H4 (cell line): ENCODE measurements at regions not wholly inside any gene's neighbourhood (a gene's known extent, or its start where the extent isn't known, plus 50 kb on each side); places are given as distances from the start of the nearest gene placed in this dataset.

Source experiments
- DNase-seq: peaks from one replicate; pipeline ENCODE4 v3.0.0-alpha.2; 2015; ENCODE audit warnings: low spot score

DNA sequence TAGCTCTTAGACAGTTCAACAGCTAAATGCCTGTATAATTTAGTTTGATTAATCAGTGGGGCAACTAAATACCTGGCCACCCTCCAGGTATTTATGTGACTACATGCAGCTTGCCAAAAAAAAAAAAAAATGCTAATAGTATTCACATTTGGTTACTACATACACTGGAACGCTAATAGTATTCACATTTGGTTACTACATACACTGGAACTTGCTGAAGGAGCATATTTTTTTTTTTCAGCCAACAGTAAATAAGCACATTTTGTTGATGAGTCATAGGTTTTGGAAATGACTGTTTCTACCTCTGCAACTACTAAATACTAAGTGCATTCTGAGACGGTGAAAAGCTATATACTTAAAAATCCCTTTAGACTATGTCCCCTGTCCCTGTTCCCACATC, 1172.3 kb downstream of the LRFN5 start:
- DNase-seq, result peak; percentile 35

DNA sequence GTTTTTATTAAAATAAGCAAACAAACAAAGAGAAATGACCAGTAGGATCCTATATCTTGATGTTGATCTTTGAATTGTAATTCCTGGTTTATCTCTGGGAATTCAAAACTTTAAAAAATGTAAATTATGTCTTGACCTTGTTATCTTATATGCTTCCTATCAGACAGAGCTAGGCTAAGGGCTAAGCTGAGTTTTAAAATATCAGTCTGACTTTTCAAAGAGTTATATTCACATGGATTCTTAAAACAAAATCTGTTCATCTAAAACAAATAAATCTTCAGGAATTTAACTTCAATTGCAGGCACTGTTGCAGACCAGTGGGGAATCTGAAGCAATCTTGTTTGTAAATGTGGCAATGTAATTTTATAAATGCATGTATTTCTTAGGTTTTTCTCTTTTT, 1144.1 kb downstream of the LRFN5 start:
- DNase-seq, result no peak

DNA sequence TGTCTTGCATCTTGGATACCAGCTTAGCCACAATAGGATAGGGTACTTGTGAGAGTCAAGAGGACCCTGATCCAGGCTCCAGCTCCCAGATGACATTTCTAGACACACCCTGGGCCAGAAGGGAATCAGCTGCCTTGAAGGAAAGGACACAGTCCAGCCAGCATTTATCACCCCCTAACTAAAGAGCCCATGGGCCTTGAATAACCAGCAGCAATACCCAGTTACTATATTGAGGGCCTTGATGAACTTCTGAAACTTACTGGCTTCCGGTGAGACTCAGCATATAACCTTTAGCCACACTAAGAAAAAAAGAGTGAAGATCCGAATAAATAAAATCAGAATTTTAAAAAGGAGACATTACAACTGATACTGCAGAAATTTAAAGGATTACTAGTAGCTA, 1135.4 kb downstream of the LRFN5 start:
- DNase-seq, result no peak

DNA sequence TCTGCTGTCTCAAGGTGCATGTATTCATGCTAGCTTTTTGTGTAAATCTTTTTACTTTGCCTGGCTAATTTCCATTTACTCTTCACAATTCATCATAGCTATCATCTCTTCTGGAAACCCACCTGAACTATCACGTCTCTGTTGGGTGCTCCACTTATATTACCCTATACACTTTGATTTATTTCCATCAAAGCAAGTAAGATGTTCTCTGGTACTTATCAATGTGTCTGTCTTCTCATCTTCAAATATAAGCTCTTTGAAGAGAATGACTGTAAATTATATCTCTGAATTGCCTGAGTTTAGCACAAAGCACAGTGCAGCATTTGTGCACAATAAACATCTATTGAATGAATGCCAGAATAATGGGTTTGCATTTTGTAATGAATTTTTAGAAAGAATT, 1129.7 kb downstream of the LRFN5 start:
- no peak for DNase-seq

- DNase-seq, result no peak
These were observed 1127.4 kb downstream of the LRFN5 start for GRCh38 chr14:42734041-42734440.

GRCh38 chr14:42732005-42732404, 1125.3 kb downstream of the LRFN5 start:
- DNase-seq, result no peak

- DNase-seq, result no peak
These were observed 1124.8 kb downstream of the LRFN5 start for GRCh38 chr14:42731480-42731879.

DNA sequence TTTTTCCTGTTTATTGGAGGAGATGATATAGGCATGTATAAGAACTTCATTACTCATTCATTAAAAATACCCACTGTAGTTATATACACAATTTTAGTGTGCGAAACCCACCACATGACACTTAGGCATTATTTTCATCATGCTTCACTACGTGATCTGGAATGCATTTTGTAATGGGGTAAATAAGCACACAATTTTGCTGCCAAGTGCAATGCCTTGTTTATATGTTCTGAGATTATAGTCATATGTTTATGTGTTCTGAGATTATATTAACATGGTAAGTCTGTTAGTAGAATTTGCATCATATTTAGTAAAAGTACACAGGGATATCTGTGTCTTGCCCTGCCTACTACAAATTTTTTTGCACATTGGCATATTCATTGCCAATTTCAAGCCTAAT, 1123.0 kb downstream of the LRFN5 start:
- DNase-seq, result no peak

- DNase-seq, result no peak
These were observed 1112.7 kb downstream of the LRFN5 start for GRCh38 chr14:42719391-42719790.

DNA sequence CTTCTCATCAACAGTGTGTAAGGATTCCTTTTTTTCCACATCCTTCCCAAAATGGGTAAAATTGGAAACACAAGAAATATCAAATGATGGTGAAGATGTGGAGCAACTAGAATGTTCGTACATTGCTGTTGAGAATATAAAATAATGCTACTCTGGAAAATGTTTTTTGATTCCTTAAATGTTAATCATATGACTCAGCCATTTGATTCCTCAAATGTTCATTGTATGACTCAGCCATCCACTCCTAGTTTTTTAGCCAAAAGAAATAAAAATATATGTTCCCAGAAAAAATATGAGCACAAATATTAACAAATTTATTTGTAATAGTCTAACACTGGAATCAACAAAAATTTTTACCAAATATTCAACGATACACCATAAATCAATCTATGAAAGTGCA, 1108.6 kb downstream of the LRFN5 start:
- DNase-seq, result no peak

- no peak for DNase-seq
These were observed 1103.4 kb downstream of the LRFN5 start for GRCh38 chr14:42710071-42710470.

DNA sequence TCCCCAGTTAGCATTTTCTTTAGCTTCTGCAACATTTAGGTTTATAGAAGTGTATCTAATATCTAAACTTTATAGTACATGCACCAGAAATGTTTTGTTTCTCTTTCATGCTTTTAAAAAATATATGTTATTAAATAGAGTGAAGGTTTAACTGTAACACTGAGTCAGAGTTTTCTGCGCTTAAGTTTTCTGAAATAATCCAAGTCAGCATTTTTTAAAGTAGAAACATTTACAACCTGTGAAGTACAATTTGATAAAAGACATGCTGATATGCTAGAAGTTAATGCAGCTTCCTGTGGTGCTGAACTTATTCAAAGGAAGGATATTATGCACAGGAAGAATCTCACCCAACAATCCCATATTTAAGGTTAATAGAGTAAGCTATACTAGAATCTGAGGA, 1096.8 kb downstream of the LRFN5 start:
- no peak for DNase-seq

DNA sequence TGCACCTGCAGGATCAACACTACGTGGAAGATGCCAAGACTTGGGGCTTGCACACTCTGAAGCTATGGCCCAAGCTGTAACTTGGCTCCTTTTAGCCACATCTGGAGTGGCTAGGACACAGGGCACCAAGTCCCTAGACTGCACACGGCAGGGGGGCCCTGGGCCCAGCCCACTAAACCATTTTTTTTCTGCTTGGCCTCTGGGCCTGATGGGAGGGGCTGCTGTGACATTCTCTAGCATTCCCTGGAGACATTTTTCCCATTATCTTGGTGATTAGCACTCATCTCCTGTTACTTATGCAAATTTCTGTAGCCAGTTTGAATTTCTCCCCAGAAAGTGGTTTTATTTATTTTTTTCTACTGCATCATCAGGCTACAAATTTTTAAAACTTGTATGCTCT, 1080.7 kb downstream of the LRFN5 start:
- no peak for DNase-seq

- no peak for DNase-seq
These were observed 1077.0 kb downstream of the LRFN5 start for GRCh38 chr14:42683707-42684106.

GRCh38 chr14:42676636-42677035, 1070.0 kb downstream of the LRFN5 start:
- no peak for DNase-seq

DNA sequence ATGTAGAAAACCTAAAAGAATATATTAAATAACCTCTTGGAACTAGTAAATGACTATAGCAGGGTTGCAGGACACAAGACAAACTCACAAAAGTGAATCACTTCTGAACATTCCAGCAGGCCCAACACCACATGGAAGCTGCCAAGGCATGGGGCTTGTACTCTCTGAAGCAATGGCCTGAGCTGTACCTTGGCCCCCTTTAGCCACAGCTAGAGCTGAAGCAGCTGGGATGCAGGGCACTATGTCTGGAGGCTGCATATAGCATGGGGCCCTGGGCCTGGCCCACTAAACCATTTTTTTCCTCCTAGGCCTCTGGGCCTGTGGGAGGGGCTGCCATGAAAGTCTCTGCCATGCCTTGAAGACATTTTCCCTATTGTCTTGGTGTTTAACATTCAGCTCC, 1067.3 kb downstream of the LRFN5 start:
- DNase-seq, result no peak

- no peak for DNase-seq
These were observed 1065.0 kb downstream of the LRFN5 start for GRCh38 chr14:42671636-42672035.

DNA sequence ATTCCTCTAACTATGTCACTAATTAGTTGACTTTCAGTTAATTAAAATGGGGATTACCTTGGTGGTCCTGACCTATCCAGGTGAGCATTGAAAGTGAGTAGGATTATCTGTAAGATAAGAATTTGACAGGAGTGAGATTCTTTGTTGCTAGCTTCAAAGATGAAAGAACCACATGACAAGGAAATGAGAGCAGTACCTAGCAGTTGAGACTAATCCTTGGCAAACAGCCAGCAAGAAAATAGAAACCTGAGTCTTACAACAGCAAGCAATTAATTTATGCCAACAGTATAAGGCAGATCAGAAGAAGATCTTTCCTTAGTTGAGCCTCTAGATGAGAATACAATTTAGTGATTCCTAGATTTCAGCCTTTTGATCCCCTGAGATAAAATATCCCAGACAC, 1058.4 kb downstream of the LRFN5 start:
- DNase-seq, result no peak

DNA sequence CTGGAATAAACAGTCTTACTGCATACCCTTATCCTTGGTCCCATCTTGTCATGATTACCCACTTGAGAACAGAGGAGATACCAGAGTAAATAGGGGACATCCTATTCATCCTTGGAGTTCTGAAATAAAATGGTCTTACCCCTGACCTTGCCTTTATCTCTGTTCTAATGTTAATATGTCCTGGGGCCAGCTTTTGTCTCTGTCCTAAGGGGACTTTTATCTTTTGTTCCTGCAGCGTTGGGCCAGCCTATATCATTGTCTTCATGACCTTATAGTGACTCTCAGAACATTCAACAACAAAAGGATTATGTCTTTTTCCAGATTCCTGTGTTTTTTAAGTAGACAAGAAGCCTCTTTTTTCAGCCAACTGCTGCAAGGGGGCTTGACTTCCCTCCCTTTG, 1057.5 kb downstream of the LRFN5 start:
- DNase-seq, result no peak

GRCh38 chr14:42654707-42655106, 1048.0 kb downstream of the LRFN5 start:
- no peak for DNase-seq

GRCh38 chr14:42642787-42643186, 1036.1 kb downstream of the LRFN5 start:
- no peak for DNase-seq

- no peak for DNase-seq
These were observed 1026.9 kb downstream of the LRFN5 start for GRCh38 chr14:42633504-42634095.

DNA sequence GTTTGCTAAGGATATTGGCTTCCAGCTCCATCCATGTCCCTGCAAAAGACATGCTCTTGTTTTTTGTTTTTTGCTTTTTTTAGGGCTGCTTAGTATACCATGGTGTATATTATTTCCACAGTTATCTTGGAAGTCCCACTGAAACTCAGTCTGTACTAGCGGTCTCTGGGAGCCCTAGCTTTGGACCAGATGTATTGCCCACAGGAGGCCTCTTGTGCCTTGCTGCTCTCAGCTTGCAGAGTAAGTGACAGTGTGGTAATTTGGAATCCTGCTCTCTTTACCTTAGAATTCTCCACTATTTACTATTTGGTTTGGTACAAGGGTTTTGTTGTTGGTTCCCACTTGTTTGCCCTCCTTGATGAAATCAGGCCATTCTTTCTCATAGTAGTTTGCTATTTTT, 1022.9 kb downstream of the LRFN5 start:
- no peak for DNase-seq

- DNase-seq, result no peak
These were observed 1021.9 kb downstream of the LRFN5 start for GRCh38 chr14:42628602-42629001.

- no peak for DNase-seq
These were observed 1020.3 kb downstream of the LRFN5 start for GRCh38 chr14:42626986-42627385.
